Panc1 (cell line): ENCODE measurements at regions not wholly inside any gene's neighbourhood (a gene's known extent, or its start where the extent isn't known, plus 50 kb on each side); places are given as distances from the start of the nearest gene placed in this dataset.

ENCODE experiments used
- ATAC-seq: fragments of 200-7000 bp; cut with Tn5 transposase; 2 replicates; pipeline ENCODE4 v1.9.1; 2020; ENCODE audit warnings: mild to moderate bottlenecking, moderate library complexity
- BruUV-seq: library from RNA; stranded (reverse); fragments of 400-500 nt; replicated peaks from 2 replicates; lab custom pipeline; 2021; lab: Mats Ljungman, UMichigan
- CTCF ChIA-PET: fragments of 300-600 bp; sonication (Branson Sonifier 250); formaldehyde crosslinking; loops from one replicate; lab custom pipeline; 2022; ENCODE audit warnings: antibody characterized with exemption; lab: Charles Lee
- POLR2A ChIA-PET: fragments of 300-600 bp; sonication (Branson Sonifier 250); formaldehyde crosslinking; loops from one replicate; lab custom pipeline; 2022; ENCODE audit warnings: antibody characterized with exemption; lab: Charles Lee
- DNase-seq: peaks from one replicate; pipeline ENCODE4 v3.0.0-alpha.2; 2010; ENCODE audit warnings: low read depth, low spot score
- H3K27ac ChIP-seq: 2 replicates; pipeline ENCODE4 v1.5.1; 2011; ENCODE audit warnings: mild to moderate bottlenecking, low read length, inconsistent platforms
- H3K27me3 ChIP-seq: fragments of 200-500 bp; sonication (Bioruptor generic); 2 replicates; pipeline ENCODE4 v1.6.0; 2014; ENCODE audit warnings: low read length, inconsistent platforms; ENCODE audit not compliant: control insufficient read depth, insufficient read depth
- H3K36me3 ChIP-seq: fragments of 200-500 bp; sonication (Bioruptor generic); 2 replicates; pipeline ENCODE4 v1.5.1; 2014; ENCODE audit warnings: inconsistent platforms, mild to moderate bottlenecking, low read length, moderate library complexity; ENCODE audit not compliant: control insufficient read depth, insufficient read depth
- H3K4me1 ChIP-seq: 2 replicates; pipeline ENCODE4 v1.5.1; 2011; ENCODE audit warnings: inconsistent platforms, mild to moderate bottlenecking, low read length, moderate library complexity; ENCODE audit not compliant: control insufficient read depth, insufficient read depth
- H3K4me3 ChIP-seq, 2 experiments: 2 replicates each; pipeline ENCODE4 v1.5.1; 2011 to 2012; ENCODE audit warnings: low read depth in 2 of 2, low read length in 2 of 2, mild to moderate bottlenecking in 2 of 2, inconsistent platforms in 1 of 2, moderate library complexity in 1 of 2
- H3K9me3 ChIP-seq: fragments of 200-500 bp; sonication (Bioruptor generic); 2 replicates; pipeline ENCODE4 v1.5.1; 2014; ENCODE audit warnings: low read depth, mild to moderate bottlenecking, inconsistent platforms, low read length, moderate library complexity; ENCODE audit not compliant: control insufficient read depth, insufficient read depth
- POLR2AphosphoS5 ChIP-seq: IDR thresholded peaks from 2 replicates; pipeline ENCODE4 v1.6.1; 2012; ENCODE audit warnings: mild to moderate bottlenecking, low read depth, low read length, moderate library complexity
- REST ChIP-seq, 2 experiments: IDR thresholded peaks; 2 replicates each; pipeline ENCODE4 v1.6.1; 2011 to 2012; ENCODE audit warnings: low read depth in 2 of 2, control low read depth in 1 of 2, low read length in 1 of 2, mild to moderate bottlenecking in 1 of 2, moderate library complexity in 1 of 2; ENCODE audit not compliant: insufficient read depth in 1 of 2
- SIN3A ChIP-seq: IDR thresholded peaks from 2 replicates; pipeline ENCODE4 v1.6.1; 2012; ENCODE audit warnings: low read depth, mild to moderate bottlenecking, low read length, moderate library complexity, borderline replicate concordance; ENCODE audit not compliant: insufficient read depth
- TCF7L2 ChIP-seq: IDR thresholded peaks from 2 replicates; pipeline ENCODE4 v1.6.1; 2011; ENCODE audit warnings: mild to moderate bottlenecking, low read depth, low read length, inconsistent platforms
- in situ Hi-C: cut with HindIII; loops from 2 replicates; pipeline ENCODE4 v1.10.0; 2016; ENCODE audit warnings: low sequenced_read_pairs, low pct_unique_long_range_greater_than_20kb
- intact Hi-C: fragments of 100-400 bp; cut with micrococcal nuclease; formaldehyde crosslinking; loops from one replicate; pipeline ENCODE4 v1.10.0; 2022; ENCODE audit not compliant: unreplicated experiment
- TF ChIP-seq, protein P1 (sequence below): fragments of 450-650 bp; IDR thresholded peaks from 2 replicates; pipeline ENCODE4 v1.5.1; 2017; ENCODE audit warnings: mild to moderate bottlenecking

DNA sequence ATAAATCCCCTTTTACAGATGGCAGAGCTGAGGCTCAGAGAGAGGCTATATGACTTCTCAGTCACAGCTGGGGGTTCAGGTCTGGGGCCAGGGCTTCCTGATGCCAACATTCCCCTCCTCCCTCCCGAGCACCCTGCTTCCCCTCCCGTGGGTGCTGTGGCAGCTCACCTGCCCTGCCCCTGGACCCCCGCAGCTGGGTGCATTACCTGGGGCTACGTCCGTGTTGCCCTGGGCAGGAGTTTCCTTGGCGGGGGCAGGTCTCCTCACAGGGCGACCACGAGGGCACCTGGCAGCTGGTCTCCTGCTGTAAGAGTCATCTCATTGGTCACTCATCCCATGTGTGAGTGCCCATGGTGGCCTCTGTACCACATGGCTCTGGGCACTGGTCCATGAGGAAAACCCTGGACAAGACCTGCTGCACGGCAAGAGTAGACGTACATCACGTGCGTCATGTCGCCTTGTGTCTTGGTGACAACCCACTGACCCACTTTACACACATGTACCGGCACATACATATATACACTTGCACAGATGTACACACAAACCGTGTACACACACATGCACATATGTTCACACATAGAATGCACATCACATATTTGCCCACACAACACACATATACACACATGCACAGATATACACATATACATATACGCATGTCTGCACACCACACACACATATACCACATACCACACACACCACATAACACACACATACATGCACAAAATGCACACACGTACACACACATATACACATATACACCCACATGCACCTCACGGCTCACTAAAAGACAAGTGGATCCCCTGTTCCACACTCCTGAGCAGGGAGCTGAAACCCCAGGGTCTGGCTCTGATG, 134.0 kb downstream of the FOXL1 start:
- Histone ChIP-seq H3K36me3 (no peaks in the 10 kb centered on the region), H3K4me1 (no peaks in the 10 kb centered on the region), H3K27ac (no peak overlapping the region), H3K4me3 (no peak overlapping the region), H3K9me3 (no peaks in the 10 kb centered on the region), H3K27me3 (no peaks in the 10 kb centered on the region)
- ATAC-seq (no peak), DNase-seq (no peak)
- ChIA-PET CTCF (no interaction called here), POLR2A (no interaction called here)
- in situ Hi-C loops (no loop called here), intact Hi-C loops (no loop called here)
- no TSS peak for BruUV-seq
- TF ChIP-seq REST (IDR thresholded peaks at IDR 0.05; ENCODE audit: insufficient read depth in 1 of 2, low read depth in 2 of 2, low read length in 1 of 2) (no peak), POLR2AphosphoS5 (no peak), TCF7L2 (no peak), SIN3A (no peak)
- TF ChIP-seq, protein P1, sequence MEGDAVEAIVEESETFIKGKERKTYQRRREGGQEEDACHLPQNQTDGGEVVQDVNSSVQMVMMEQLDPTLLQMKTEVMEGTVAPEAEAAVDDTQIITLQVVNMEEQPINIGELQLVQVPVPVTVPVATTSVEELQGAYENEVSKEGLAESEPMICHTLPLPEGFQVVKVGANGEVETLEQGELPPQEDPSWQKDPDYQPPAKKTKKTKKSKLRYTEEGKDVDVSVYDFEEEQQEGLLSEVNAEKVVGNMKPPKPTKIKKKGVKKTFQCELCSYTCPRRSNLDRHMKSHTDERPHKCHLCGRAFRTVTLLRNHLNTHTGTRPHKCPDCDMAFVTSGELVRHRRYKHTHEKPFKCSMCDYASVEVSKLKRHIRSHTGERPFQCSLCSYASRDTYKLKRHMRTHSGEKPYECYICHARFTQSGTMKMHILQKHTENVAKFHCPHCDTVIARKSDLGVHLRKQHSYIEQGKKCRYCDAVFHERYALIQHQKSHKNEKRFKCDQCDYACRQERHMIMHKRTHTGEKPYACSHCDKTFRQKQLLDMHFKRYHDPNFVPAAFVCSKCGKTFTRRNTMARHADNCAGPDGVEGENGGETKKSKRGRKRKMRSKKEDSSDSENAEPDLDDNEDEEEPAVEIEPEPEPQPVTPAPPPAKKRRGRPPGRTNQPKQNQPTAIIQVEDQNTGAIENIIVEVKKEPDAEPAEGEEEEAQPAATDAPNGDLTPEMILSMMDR: no peak

DNA sequence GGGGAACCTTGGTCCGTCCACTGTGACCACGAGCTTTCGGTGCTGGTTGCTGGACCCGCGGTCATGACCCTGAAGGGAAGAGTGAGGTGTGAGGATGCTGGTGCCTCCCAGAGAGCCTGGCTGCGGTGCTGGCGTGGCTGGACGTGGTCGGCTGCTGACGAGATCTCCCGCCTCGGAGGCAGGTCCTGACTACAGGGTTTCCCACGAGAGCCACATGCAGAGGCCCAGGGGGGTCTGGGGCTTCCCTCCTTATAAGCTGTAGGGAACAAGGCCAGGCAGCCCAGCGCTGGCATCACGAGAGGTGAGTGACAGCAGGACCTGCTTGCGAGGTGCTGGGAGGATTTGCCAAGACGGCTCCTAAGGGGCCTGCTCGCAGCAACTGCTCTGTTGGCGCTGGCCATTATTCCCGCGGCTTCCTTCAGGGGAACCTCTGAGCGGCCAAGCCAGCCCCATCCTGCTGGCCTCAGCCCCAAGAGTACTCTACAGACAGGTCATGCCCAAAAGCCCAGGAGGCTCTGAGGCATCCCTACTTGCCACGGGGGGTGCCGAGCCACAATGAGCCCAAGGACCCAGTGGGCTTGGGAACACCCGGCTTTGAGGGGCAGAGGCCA, 134.8 kb downstream of the FOXL1 start:
- Histone ChIP-seq H3K27me3 (no peaks in the 10 kb centered on the region), H3K4me1 (no peaks in the 10 kb centered on the region), H3K36me3 (no peaks in the 10 kb centered on the region), H3K9me3 (no peaks in the 10 kb centered on the region), H3K4me3 (no peak overlapping the region), H3K27ac (no peak overlapping the region)
- TF ChIP-seq, protein P1: no peak
- TF ChIP-seq POLR2AphosphoS5: no peak
- TF ChIP-seq SIN3A: no peak
- no peak for TF ChIP-seq REST (IDR thresholded peaks at IDR 0.05; ENCODE audit: insufficient read depth in 1 of 2, low read depth in 2 of 2, low read length in 1 of 2)
- no peak for TF ChIP-seq TCF7L2
- CTCF ChIA-PET: no interaction called here
- BruUV-seq: no TSS peak
- no peak for DNase-seq
- ATAC-seq: no peak
- intact Hi-C loops: no loop called here
- in situ Hi-C loops: no loop called here
- POLR2A ChIA-PET: no interaction called here
